ENCODE measurements at regions not wholly inside any gene's neighbourhood (a gene's known extent, or its start where the extent isn't known, plus 50 kb on each side); places are given as distances from the start of the nearest gene placed in this dataset.
"Not testable (repeated sequence)": the region's sequence is repeated elsewhere in the genome, so short reads cannot be mapped to it uniquely, and the experiment has no call there.

- H3K36me3 Mint-ChIP-seq: no peaks in the 10 kb centered on the region
- H3K4me3 Mint-ChIP-seq: no peak overlapping the region
- CTCF ChIA-PET: no interaction called here
- no peaks in the 10 kb centered on the region for H3K27me3 Mint-ChIP-seq
- no peak for DNase-seq
- no peak overlapping the region for H3K27ac Mint-ChIP-seq
- H3K4me1 Mint-ChIP-seq: no peaks in the 10 kb centered on the region
- peaks cover 9% of the 10 kb centered on the region for H3K9me3 Mint-ChIP-seq
Measured at GRCh38 chr5:125061726-125062125, 315.3 kb upstream of the ZNF608 start.

GRCh38 chr5:125064621-125065438 is 318.4 kb upstream of the ZNF608 start:
- Mint-ChIP-seq H3K36me3 (no peaks in the 10 kb centered on the region), H3K27me3 (no peaks in the 10 kb centered on the region), H3K27ac (no peak overlapping the region), H3K9me3 (peaks cover 10% of the 10 kb centered on the region), H3K4me3 (no peak overlapping the region), H3K4me1 (no peaks in the 10 kb centered on the region)
- CTCF ChIA-PET: no interaction called here
- no peak for DNase-seq

- CTCF ChIA-PET: interaction anchor here (0.6 kb wide), 1 partner anchor 131 kb away, joined by 4 read pairs; no protein-coding TSS in a partner anchor
- no peaks in the 10 kb centered on the region for H3K4me1 Mint-ChIP-seq
- H3K36me3 Mint-ChIP-seq: no peaks in the 10 kb centered on the region
- no peak for DNase-seq
- no peaks in the 10 kb centered on the region for H3K27me3 Mint-ChIP-seq
- peaks cover 6% of the 10 kb centered on the region for H3K9me3 Mint-ChIP-seq
- H3K27ac Mint-ChIP-seq: no peak overlapping the region
- no peak overlapping the region for H3K4me3 Mint-ChIP-seq
Measured at GRCh38 chr5:125065741-125066140, 319.3 kb upstream of the ZNF608 start.

- CTCF ChIA-PET: no interaction called here
- H3K27me3 Mint-ChIP-seq: no peaks in the 10 kb centered on the region
- DNase-seq: no peak
- H3K4me3 Mint-ChIP-seq: no peak overlapping the region
- no peaks in the 10 kb centered on the region for H3K36me3 Mint-ChIP-seq
- H3K4me1 Mint-ChIP-seq: no peaks in the 10 kb centered on the region
- peaks cover 4% of the 10 kb centered on the region for H3K9me3 Mint-ChIP-seq
- H3K27ac Mint-ChIP-seq: no peak overlapping the region
Measured at GRCh38 chr5:125070961-125071360, 324.5 kb upstream of the ZNF608 start.

- H3K9me3 Mint-ChIP-seq: peaks cover 4% of the 10 kb centered on the region
- DNase-seq: no peak
- H3K4me1 Mint-ChIP-seq: no peaks in the 10 kb centered on the region
- no peaks in the 10 kb centered on the region for H3K27me3 Mint-ChIP-seq
- no peak overlapping the region for H3K4me3 Mint-ChIP-seq
- H3K27ac Mint-ChIP-seq: no peak overlapping the region
- H3K36me3 Mint-ChIP-seq: no peaks in the 10 kb centered on the region
- CTCF ChIA-PET: no interaction called here
Measured at GRCh38 chr5:125073090-125073489, 326.7 kb upstream of the ZNF608 start.

GRCh38 chr5:125075567-125075966 is 329.1 kb upstream of the ZNF608 start:
- H3K9me3 Mint-ChIP-seq: peaks cover 2% of the 10 kb centered on the region
- no peaks in the 10 kb centered on the region for H3K4me1 Mint-ChIP-seq
- no peaks in the 10 kb centered on the region for H3K36me3 Mint-ChIP-seq
- no peak overlapping the region for H3K4me3 Mint-ChIP-seq
- no peaks in the 10 kb centered on the region for H3K27me3 Mint-ChIP-seq
- CTCF ChIA-PET: no interaction called here
- no peak overlapping the region for H3K27ac Mint-ChIP-seq
- DNase-seq: no peak

- H3K4me3 Mint-ChIP-seq, H3K4me1 Mint-ChIP-seq, H3K27me3 Mint-ChIP-seq, DNase-seq, H3K36me3 Mint-ChIP-seq, H3K27ac Mint-ChIP-seq, H3K9me3 Mint-ChIP-seq, CTCF ChIA-PET: not testable (repeated sequence)
Measured at GRCh38 chr5:125079028-125079427, 332.6 kb upstream of the ZNF608 start.

GRCh38 chr5:125081101-125081500 is 334.7 kb upstream of the ZNF608 start:
- Mint-ChIP-seq H3K4me3 (no peak overlapping the region), H3K27ac (no peak overlapping the region), H3K9me3 (peaks cover 2% of the 10 kb centered on the region), H3K27me3 (no peaks in the 10 kb centered on the region), H3K36me3 (no peaks in the 10 kb centered on the region), H3K4me1 (no peaks in the 10 kb centered on the region)
- DNase-seq: no peak
- CTCF ChIA-PET: no interaction called here

- peaks cover 4% of the 10 kb centered on the region for H3K9me3 Mint-ChIP-seq
- CTCF ChIA-PET: no interaction called here
- no peak for DNase-seq
- H3K4me3 Mint-ChIP-seq: no peak overlapping the region
- no peak overlapping the region for H3K27ac Mint-ChIP-seq
- H3K36me3 Mint-ChIP-seq: no peaks in the 10 kb centered on the region
- no peaks in the 10 kb centered on the region for H3K27me3 Mint-ChIP-seq
- no peaks in the 10 kb centered on the region for H3K4me1 Mint-ChIP-seq
Measured at GRCh38 chr5:125083981-125084380, 337.5 kb upstream of the ZNF608 start.

GRCh38 chr5:125085797-125086505 is 339.5 kb upstream of the ZNF608 start:
- H3K4me1 Mint-ChIP-seq: no peaks in the 10 kb centered on the region
- no peak overlapping the region for H3K27ac Mint-ChIP-seq
- H3K9me3 Mint-ChIP-seq: peaks cover 11% of the 10 kb centered on the region
- no peak for DNase-seq
- CTCF ChIA-PET: no interaction called here
- H3K36me3 Mint-ChIP-seq: no peaks in the 10 kb centered on the region
- no peaks in the 10 kb centered on the region for H3K27me3 Mint-ChIP-seq
- H3K4me3 Mint-ChIP-seq: no peak overlapping the region

- H3K9me3 Mint-ChIP-seq: peaks cover 17% of the 10 kb centered on the region
- no peak overlapping the region for H3K4me3 Mint-ChIP-seq
- no peak for DNase-seq
- H3K27ac Mint-ChIP-seq: no peak overlapping the region
- H3K27me3 Mint-ChIP-seq: no peaks in the 10 kb centered on the region
- no peaks in the 10 kb centered on the region for H3K4me1 Mint-ChIP-seq
- H3K36me3 Mint-ChIP-seq: no peaks in the 10 kb centered on the region
- CTCF ChIA-PET: interaction anchor here (0.7 to 1.0 kb wide), 2 partner anchors 15 to 131 kb away, joined by 3 read pairs; no protein-coding TSS in a partner anchor
Measured at GRCh38 chr5:125088522-125089105, 342.2 kb upstream of the ZNF608 start.

GRCh38 chr5:125092138-125092537 is 345.7 kb upstream of the ZNF608 start:
- H3K4me3 Mint-ChIP-seq, CTCF ChIA-PET, H3K27me3 Mint-ChIP-seq, H3K27ac Mint-ChIP-seq, H3K4me1 Mint-ChIP-seq, H3K36me3 Mint-ChIP-seq, DNase-seq: not testable (repeated sequence)
- peaks cover 15% of the 10 kb centered on the region for H3K9me3 Mint-ChIP-seq

GRCh38 chr5:125093776-125094175 is 347.3 kb upstream of the ZNF608 start:
- no peak for DNase-seq
- Mint-ChIP-seq H3K9me3 (peaks cover 15% of the 10 kb centered on the region), H3K4me1 (no peaks in the 10 kb centered on the region), H3K4me3 (no peak overlapping the region), H3K27ac (no peak overlapping the region), H3K27me3 (no peaks in the 10 kb centered on the region), H3K36me3 (no peaks in the 10 kb centered on the region)
- CTCF ChIA-PET: no interaction called here

GRCh38 chr5:125100342-125100741 is 353.9 kb upstream of the ZNF608 start:
- Mint-ChIP-seq H3K27ac (no peak overlapping the region), H3K4me3 (no peak overlapping the region), H3K9me3 (no peaks in the 10 kb centered on the region), H3K4me1 (no peaks in the 10 kb centered on the region), H3K27me3 (no peaks in the 10 kb centered on the region), H3K36me3 (no peaks in the 10 kb centered on the region)
- CTCF ChIA-PET: no interaction called here
- no peak for DNase-seq

GRCh38 chr5:125100951-125101350 is 354.5 kb upstream of the ZNF608 start:
- Mint-ChIP-seq H3K9me3 (no peaks in the 10 kb centered on the region), H3K36me3 (no peaks in the 10 kb centered on the region), H3K27ac (no peak overlapping the region), H3K27me3 (no peaks in the 10 kb centered on the region), H3K4me3 (no peak overlapping the region), H3K4me1 (no peaks in the 10 kb centered on the region)
- no peak for DNase-seq
- CTCF ChIA-PET: no interaction called here
